ENCODE measurements at regions not wholly inside any gene's neighbourhood (a gene's known extent, or its start where the extent isn't known, plus 50 kb on each side); places are given as distances from the start of the nearest gene placed in this dataset.

DNA sequence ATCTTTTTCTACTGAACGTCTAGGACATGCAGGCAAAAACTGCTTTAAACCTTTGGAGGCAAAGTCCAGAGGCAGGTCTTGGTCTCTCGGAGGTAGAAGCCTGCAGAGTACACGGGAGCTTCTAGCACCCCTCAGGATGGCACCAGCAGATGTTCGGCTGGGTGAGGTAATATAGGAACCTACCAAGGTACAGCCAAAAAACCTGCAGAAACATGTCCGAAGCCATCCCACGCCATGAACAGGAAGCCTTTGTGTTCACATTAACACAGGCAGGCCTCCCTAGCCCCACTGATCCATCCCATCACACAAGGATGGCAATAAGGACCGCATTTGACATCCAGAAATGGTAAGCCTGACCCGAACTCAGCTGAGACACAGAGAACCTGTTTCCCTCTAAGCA is 157.9 kb upstream of the HES1 start:
- ChIA-PET POLR2A (ENCODE audit: low non-redundant PET) (no interaction called here), CTCF (no interaction called here)
- peak overlapping the region; percentile 53 for H3K27ac ChIP-seq
- TF ChIP-seq, protein P1, sequence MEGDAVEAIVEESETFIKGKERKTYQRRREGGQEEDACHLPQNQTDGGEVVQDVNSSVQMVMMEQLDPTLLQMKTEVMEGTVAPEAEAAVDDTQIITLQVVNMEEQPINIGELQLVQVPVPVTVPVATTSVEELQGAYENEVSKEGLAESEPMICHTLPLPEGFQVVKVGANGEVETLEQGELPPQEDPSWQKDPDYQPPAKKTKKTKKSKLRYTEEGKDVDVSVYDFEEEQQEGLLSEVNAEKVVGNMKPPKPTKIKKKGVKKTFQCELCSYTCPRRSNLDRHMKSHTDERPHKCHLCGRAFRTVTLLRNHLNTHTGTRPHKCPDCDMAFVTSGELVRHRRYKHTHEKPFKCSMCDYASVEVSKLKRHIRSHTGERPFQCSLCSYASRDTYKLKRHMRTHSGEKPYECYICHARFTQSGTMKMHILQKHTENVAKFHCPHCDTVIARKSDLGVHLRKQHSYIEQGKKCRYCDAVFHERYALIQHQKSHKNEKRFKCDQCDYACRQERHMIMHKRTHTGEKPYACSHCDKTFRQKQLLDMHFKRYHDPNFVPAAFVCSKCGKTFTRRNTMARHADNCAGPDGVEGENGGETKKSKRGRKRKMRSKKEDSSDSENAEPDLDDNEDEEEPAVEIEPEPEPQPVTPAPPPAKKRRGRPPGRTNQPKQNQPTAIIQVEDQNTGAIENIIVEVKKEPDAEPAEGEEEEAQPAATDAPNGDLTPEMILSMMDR (conservative IDR thresholded peaks at IDR 0.05; ENCODE audit: low read depth), result no peak
- no peak for DNase-seq (ENCODE audit: low spot score)

GRCh38 chr3:193978486-193978885 is 157.5 kb upstream of the HES1 start:
- CTCF ChIA-PET, result interaction anchor here (0.9 kb wide), 1 partner anchor 8 kb away, joined by 3 read pairs; no protein-coding TSS in a partner anchor

GRCh38 chr3:193980326-193980725 is 155.6 kb upstream of the HES1 start:
- CTCF ChIA-PET, result no interaction called here
- TF ChIP-seq, protein P1 (conservative IDR thresholded peaks at IDR 0.05; ENCODE audit: low read depth), result no peak
- H3K27ac ChIP-seq, result no peak overlapping the region
- POLR2A ChIA-PET (ENCODE audit: low non-redundant PET), result no interaction called here
- DNase-seq (ENCODE audit: low spot score), result no peak

More at GRCh38 chr3:193978486-193978885, 157.5 kb upstream of the HES1 start:
- no peak for DNase-seq (ENCODE audit: low spot score)
- H3K27ac ChIP-seq, result peak overlapping the region; percentile 53
- TF ChIP-seq, protein P1 (conservative IDR thresholded peaks at IDR 0.05; ENCODE audit: low read depth), result no peak
- POLR2A ChIA-PET (ENCODE audit: low non-redundant PET), result no interaction called here

- ChIA-PET CTCF (interaction anchor here (1.0 kb wide), 1 partner anchor 53 kb away, joined by 3 read pairs; no protein-coding TSS in a partner anchor), POLR2A (ENCODE audit: low non-redundant PET) (interaction anchor here (0.6 kb wide), 1 partner anchor 15 kb away, joined by 3 read pairs; no protein-coding TSS in a partner anchor)
- no peak overlapping the region for H3K27ac ChIP-seq
- TF ChIP-seq, protein P1 (conservative IDR thresholded peaks at IDR 0.05; ENCODE audit: low read depth), result no peak
- no peak for DNase-seq (ENCODE audit: low spot score)
Observed at GRCh38 chr3:193980905-193981304, 155.0 kb upstream of the HES1 start.

DNA sequence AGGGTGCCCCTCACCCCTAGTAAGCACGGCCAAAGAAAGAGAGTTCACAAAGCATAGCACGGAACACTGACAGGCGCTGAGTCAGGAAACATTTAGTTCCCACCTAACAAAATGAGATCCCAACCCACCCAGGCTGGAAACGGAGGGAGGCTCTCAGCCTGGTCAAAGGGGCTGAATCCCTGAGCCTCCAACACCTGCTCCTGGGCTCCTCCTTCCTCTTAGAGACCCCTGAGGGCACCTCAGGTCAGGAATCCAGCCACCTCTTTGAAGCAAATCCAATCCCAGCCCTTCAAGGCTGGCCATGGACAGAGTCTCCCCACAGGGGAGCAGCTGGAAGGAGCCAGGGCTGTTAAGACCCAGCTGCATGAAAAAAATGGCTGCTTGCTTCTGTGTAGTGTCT is 154.4 kb upstream of the HES1 start:
- no peak for DNase-seq (ENCODE audit: low spot score)
- ChIA-PET POLR2A (ENCODE audit: low non-redundant PET) (interaction anchor here (0.6 kb wide), 1 partner anchor 16 kb away, joined by 3 read pairs; no protein-coding TSS in a partner anchor), CTCF (interaction anchor here (1.0 kb wide), 1 partner anchor 53 kb away, joined by 3 read pairs; no protein-coding TSS in a partner anchor)
- peak overlapping the region; percentile 78 for H3K27ac ChIP-seq
- TF ChIP-seq, protein P1 (conservative IDR thresholded peaks at IDR 0.05; ENCODE audit: low read depth), result no peak

DNA sequence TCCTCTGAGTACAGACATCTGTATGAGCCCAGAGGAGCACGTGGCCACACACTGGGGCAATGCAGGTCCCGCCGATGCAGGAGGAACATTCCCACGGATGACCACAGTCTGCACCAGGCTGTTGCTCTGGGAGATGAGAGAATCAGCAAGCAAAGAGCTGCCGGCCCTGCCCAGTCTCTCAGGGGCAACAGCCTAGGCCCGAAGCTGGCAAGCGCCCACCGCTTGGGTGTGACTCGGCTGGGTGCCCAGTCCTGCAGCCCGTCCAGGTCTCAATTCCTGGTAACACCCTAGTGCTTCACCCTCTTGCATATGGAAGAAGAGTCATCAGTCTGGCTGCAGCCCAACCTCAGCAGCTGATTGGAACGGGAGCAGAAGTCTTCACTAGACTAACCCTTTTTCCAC is 153.7 kb upstream of the HES1 start:
- TF ChIP-seq, protein P1 (conservative IDR thresholded peaks at IDR 0.05; ENCODE audit: low read depth), result no peak
- CTCF ChIA-PET, result interaction anchor here (1.4 kb wide), 1 partner anchor 201 kb away, joined by 4 read pairs; no protein-coding TSS in a partner anchor
- POLR2A ChIA-PET (ENCODE audit: low non-redundant PET), result no interaction called here
- peak overlapping the region; percentile 78 for H3K27ac ChIP-seq
- peak; percentile 82 for DNase-seq (ENCODE audit: low spot score)

Data from RWPE1 (cell line).